ENCODE measurements at regions not wholly inside any gene's neighbourhood (a gene's known extent, or its start where the extent isn't known, plus 50 kb on each side); places are given as distances from the start of the nearest gene placed in this dataset.

- no peak for DNase-seq (ENCODE audit: low read depth)
Measured at GRCh38 chr1:38132681-38133080, 86.1 kb upstream of the POU3F1 start.

- DNase-seq (ENCODE audit: low read depth), result peak; percentile 4
Measured at GRCh38 chr1:38131024-38131585, 84.5 kb upstream of the POU3F1 start.

DNA sequence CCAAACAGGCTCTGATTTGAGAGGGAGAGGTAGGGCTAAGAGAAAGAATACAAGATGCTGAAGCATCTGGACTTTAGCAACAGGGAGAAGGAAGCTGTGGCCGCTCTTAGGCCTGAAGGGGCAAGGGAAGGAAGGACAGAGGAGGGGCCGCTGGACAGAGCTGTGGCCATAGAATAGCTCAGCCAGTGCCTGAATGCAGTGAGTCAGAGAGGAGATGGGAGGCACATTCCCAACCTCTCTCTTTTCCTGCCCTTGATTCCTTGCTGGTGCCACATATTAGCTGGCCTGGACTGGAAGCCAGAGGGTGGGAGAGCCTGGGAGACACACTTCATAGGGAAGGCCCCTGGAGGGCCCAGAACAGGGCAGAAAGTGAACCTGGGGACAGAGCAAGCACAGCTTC lies 83.4 kb upstream of the POU3F1 start:
- peak; percentile 48 for DNase-seq (ENCODE audit: low read depth)

DNA sequence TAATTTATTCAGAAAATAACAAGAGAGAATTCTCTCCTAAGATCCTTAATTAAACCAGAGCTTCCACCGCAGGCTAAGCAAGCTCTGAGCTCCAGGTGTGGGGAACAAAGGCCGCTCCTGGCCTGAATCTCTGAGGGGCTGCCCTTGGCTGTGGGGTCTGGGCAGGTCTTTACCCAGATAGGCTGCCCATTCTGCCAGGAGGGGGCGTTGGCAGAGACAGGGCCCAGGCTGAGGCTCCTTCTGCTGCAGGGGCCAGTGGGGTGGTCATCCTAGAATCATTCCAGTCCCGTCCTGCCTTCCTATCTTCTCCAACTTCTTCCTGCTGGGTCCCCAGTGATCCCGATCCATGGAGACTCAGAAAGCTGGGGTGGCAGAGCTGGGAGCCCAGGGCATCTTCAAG lies 82.9 kb upstream of the POU3F1 start:
- DNase-seq (ENCODE audit: low read depth), result no peak

GRCh38 chr1:38128926-38129453 lies 82.4 kb upstream of the POU3F1 start:
- DNase-seq (ENCODE audit: low read depth), result no peak

GRCh38 chr1:38128511-38128910 lies 81.9 kb upstream of the POU3F1 start:
- DNase-seq (ENCODE audit: low read depth), result no peak

GRCh38 chr1:38127428-38127827 lies 80.8 kb upstream of the POU3F1 start:
- DNase-seq (ENCODE audit: low read depth), result peak; percentile 23

DNA sequence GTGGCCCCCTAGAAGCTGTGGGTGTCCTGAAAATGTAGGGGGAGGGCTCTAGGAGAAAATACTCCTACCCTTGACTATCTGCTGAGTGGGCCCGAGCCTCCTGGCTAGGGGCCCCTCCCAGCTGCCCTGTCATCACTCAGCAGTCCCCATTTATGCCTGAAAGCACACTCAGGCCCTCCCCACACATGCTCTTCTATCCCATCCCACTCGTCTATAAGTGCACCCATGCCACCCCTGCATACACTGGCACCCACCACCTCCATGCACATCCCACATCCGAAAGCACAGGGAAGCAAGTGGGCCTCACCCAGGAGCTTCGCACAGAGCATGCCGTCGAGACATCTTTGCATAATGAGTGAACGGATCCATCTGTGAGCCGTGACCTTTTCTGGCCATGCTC lies 80.4 kb upstream of the POU3F1 start:
- DNase-seq (ENCODE audit: low read depth), result no peak

DNA sequence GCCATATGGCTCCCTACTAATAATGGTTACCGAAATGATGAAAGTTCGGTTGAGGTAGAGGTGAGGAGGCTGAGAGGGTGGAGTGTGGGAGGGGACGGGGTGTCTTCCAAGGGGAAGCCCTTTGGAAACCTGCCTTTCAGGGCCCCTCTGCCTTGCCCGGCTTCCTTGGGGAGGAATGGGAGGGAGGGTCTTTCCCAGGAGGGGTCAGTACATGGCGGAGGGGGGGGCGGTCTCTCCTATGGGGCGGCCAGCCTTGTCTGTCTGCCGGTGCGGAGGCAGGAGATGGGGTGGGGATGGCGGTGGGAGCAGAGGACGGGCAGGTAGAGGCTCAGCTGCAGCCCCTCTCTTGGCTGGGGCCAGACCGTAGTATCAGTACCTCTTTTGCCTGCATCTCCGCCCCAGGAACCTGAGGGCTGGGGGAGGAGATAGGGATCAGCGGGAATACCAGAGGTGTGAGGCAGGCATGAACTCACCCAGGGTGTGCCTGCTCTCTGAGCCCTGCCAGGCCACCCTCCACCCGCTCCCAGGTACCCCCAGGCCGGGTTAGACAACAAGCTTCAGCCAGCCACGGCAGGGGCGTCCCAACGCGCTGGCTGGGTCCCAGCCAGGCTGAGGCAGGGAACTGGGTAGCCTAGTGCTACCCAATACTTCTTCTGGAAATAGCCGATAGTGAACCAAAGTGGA lies 79.4 kb upstream of the POU3F1 start:
- DNase-seq (ENCODE audit: low read depth), result no peak

GRCh38 chr1:38125016-38125415 lies 78.4 kb upstream of the POU3F1 start:
- DNase-seq (ENCODE audit: low read depth), result no peak

GRCh38 chr1:38123356-38124135 lies 77.0 kb upstream of the POU3F1 start:
- DNase-seq (ENCODE audit: low read depth), result peak; percentile 40

- no peak for DNase-seq (ENCODE audit: low read depth)
Measured at GRCh38 chr1:38121231-38121680, 74.7 kb upstream of the POU3F1 start.

- DNase-seq (ENCODE audit: low read depth), result no peak
Measured at GRCh38 chr1:38120552-38121230, 74.1 kb upstream of the POU3F1 start.

DNA sequence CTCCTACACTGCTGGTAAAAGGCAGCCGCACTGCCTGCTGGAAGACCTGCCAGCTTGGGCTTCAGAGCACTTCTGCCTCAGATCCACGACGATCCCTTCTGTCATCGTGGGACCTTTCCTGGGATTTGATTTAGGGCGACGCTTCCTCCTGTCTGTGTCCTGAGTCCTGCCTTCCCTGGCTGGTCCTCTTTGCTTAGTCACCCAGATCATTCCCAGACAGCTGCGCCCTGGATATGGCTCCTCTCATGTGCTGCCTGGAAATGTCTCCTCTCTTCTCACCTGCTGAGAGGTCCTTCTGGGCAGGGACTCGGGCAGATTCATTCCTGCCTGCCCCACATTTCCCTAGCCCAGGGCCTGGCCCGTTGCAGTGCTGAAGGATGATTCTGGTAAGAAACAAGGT lies 72.4 kb upstream of the POU3F1 start:
- DNase-seq (ENCODE audit: low read depth), result no peak

GRCh38 chr1:38117444-38117887 lies 70.9 kb upstream of the POU3F1 start:
- no peak for DNase-seq (ENCODE audit: low read depth)

DNA sequence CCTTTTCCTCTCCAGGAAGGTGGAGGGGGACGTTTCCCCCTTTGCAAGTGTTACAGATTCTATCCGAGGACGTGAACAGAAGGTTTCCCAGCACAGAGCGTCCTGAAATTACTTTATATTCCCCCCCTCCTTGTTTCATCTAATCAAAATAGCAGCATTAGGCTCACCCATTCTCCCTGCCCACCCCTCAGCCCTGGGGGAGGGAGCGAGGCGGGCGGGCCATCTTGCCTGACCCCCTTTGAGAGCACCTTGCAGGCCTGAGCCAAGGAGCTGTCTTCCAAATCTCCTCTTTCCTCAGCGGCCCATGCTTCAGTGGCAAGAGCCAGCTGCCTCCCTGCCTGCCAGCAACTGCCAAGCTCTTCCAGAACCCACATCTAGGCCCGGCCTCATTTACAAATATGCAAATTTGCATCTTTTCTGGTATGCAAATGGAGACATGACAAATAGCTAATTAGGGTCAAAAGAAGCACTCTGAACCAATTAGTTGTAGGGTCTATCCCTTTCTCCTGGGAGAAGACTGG lies 69.1 kb upstream of the POU3F1 start:
- no peak for DNase-seq (ENCODE audit: low read depth)

DNA sequence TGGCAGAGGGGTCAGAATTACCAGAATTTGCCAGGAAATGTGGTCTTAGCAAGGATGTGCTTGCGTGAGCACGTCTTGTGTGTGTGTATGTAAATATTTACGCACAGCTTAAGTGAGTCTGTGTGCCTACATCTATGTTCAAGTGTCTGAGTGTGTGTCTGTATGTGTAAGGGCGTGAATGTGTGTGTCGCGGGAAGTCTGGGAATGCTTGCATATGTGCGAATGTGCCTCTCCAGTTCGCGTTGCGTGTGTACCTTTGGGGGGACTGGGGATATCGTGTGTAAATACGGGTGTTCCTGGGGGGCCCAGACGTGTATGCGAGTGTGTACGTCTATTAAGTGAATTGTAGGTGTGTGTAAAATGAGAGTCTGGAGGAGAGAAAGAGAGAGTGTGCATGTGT lies 68.6 kb upstream of the POU3F1 start:
- DNase-seq (ENCODE audit: low read depth), result no peak

- DNase-seq (ENCODE audit: low read depth), result no peak
Measured at GRCh38 chr1:38114241-38115026, 67.8 kb upstream of the POU3F1 start.

DNA sequence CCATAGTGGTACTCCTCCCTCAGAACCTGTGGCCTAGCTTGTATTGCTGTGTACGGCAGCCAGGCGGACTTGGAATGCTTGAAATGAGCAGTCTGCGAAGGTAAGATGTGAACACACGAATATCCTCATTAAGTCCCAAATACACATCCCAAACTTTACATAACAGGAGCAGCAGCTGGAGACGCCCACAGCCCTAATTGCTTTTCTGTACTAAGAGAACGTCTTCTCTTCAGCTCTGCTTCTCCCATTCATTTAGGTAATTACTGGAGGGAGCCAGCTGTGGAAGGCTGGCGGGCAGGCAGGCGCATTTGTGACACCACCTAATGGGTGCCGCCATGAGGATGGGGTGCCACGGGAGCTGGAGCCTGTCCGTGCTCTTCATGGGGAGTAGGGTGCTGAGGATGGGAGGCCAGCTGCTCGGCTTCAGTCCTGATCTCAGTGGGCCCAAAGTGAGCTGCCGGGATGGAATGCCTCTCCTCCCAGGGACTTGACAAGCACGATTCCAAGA lies 66.6 kb upstream of the POU3F1 start:
- DNase-seq (ENCODE audit: low read depth), result no peak

DNA sequence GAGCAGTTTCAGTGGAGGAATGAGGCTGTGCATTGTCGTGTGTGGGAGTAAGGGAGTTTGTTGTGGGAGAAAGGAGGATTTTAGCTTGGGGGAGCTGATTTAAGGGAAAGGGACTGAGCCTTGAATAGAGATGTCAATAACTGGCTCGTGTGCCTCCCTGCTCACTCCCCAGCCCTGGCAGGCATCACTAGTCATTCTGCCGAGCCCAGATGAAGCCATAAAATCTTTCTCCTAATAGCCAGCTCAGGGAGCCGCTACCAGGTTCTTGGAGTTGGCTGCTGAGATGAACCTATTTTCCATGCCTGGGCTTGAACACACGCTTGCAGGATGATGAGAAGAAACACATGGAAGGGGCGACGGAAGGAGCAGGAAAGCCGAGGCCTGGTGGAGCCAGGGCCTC lies 65.0 kb upstream of the POU3F1 start:
- DNase-seq (ENCODE audit: low read depth), result no peak

DNA sequence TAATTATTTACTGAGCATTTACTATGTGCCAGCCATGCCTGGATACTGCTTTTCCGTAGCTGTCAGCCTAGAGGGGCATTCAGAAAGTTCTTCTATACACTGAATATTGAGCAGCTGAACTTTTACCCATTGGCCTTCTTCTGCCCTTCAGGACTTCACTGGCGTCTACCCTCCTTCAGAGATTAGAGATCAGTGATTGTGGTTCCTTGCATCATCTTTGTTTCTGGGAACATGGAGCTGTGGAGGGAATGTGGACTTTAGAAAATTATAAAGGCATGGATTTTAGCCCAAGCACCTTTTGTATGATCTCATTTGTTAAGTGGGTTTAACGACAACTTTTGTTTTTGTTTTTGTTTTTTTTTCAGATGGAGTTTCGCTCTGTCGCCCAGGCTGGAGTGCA lies 58.7 kb upstream of the POU3F1 start:
- DNase-seq (ENCODE audit: low read depth), result no peak

Measured in EH (cell line).